Lung microvascular endothelial cell (primary cell): ENCODE measurements at regions not wholly inside any gene's neighbourhood (a gene's known extent, or its start where the extent isn't known, plus 50 kb on each side); places are given as distances from the start of the nearest gene placed in this dataset.
"Not testable (repeated sequence)": the region's sequence is repeated elsewhere in the genome, so short reads cannot be mapped to it uniquely, and the experiment has no call there.

Experiments
- DNase-seq, 2 donors: peaks; one replicate each; pipeline versions ENCODE4 v3.0.0 to v3.0.0-alpha.2; 2010; ENCODE audit warnings: low read depth in 2 of 2

GRCh38 chr17:53490447-53490968, 332.2 kb upstream of the KIF2B start:
- DNase-seq = no peak

- no peak for DNase-seq
These were observed 339.0 kb upstream of the KIF2B start for GRCh38 chr17:53483704-53484103.

- peak in 1 of 2 donors; percentile 44 for DNase-seq
These were observed 347.7 kb upstream of the KIF2B start for GRCh38 chr17:53475002-53475401.

- DNase-seq = no peak
These were observed 350.1 kb upstream of the KIF2B start for GRCh38 chr17:53472586-53472985.

GRCh38 chr17:53471514-53471913, 351.2 kb upstream of the KIF2B start:
- no peak for DNase-seq

- DNase-seq = no peak
These were observed 352.1 kb upstream of the KIF2B start for GRCh38 chr17:53470626-53471025.

- no peak for DNase-seq
These were observed 356.0 kb upstream of the KIF2B start for GRCh38 chr17:53466733-53467132.

- DNase-seq = not testable (repeated sequence)
These were observed 358.3 kb upstream of the KIF2B start for GRCh38 chr17:53464396-53464795.

- no peak for DNase-seq
These were observed 359.4 kb upstream of the KIF2B start for GRCh38 chr17:53463363-53463762.

GRCh38 chr17:53462393-53462811, 360.3 kb upstream of the KIF2B start:
- DNase-seq = peak; percentile 34 to 94

- DNase-seq = not testable (repeated sequence)
These were observed 366.8 kb upstream of the KIF2B start for GRCh38 chr17:53455943-53456342.

- DNase-seq = no peak
These were observed 368.4 kb upstream of the KIF2B start for GRCh38 chr17:53454337-53454736.

GRCh38 chr17:53449324-53449723, 373.4 kb upstream of the KIF2B start:
- DNase-seq = no peak

GRCh38 chr17:53428913-53429312, 393.8 kb upstream of the KIF2B start:
- no peak for DNase-seq

- DNase-seq = no peak
These were observed 396.2 kb upstream of the KIF2B start for GRCh38 chr17:53426505-53426904.

- DNase-seq = no peak
These were observed 402.6 kb upstream of the KIF2B start for GRCh38 chr17:53420035-53420641.

GRCh38 chr17:53409588-53409987, 413.1 kb upstream of the KIF2B start:
- no peak for DNase-seq

GRCh38 chr17:53406907-53407306, 415.8 kb upstream of the KIF2B start:
- no peak for DNase-seq

- no peak for DNase-seq
These were observed 431.5 kb upstream of the KIF2B start for GRCh38 chr17:53391197-53391596.

GRCh38 chr17:53390575-53390974, 432.2 kb upstream of the KIF2B start:
- no peak for DNase-seq

- DNase-seq = no peak
These were observed 435.0 kb upstream of the KIF2B start for GRCh38 chr17:53387745-53388144.

GRCh38 chr17:53353919-53354351, 468.8 kb upstream of the KIF2B start:
- peak in 1 of 2 donors; percentile 19 for DNase-seq

- no peak for DNase-seq
These were observed 477.9 kb upstream of the KIF2B start for GRCh38 chr17:53344778-53345177.

GRCh38 chr17:53336281-53336680, 486.4 kb upstream of the KIF2B start:
- no peak for DNase-seq
